ENCODE measurements at regions not wholly inside any gene's neighbourhood (a gene's known extent, or its start where the extent isn't known, plus 50 kb on each side); places are given as distances from the start of the nearest gene placed in this dataset.
"Not testable (repeated sequence)": the region's sequence is repeated elsewhere in the genome, so short reads cannot be mapped to it uniquely, and the experiment has no call there.

DNA sequence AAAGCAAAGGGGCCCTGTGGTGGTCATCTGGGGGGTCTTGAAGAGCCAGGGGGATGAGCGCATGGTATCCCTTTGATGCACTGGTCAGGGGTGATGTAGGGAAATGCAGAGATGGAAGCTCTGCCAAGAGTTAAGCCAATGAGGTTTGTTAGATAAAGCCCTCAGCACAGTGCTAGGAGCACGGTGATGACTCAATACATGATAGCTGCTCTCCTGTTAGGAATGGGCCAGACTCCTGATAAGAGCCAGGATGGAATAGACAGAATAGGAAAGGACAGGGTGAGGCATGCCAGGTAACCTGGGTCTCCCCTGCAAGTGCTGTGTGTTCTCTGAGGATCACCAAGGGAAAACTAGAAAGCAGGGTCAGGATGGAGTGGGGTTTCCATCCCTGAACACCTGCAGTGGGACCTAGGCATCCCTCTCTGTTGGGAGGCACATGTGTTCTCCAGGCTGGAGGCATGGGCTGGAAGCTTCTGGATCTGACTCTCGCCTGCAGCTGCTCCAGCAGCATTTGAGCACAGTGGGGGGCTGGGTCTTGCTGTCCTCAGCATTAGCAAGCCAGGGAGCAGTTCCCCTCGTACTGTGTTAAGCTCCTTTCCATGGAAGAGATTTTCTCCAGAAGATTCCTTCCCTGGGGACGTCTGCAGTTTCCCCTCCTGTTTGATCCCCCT, 71.8 kb upstream of the TIAM2 start:
- no peak for DNase-seq

DNA sequence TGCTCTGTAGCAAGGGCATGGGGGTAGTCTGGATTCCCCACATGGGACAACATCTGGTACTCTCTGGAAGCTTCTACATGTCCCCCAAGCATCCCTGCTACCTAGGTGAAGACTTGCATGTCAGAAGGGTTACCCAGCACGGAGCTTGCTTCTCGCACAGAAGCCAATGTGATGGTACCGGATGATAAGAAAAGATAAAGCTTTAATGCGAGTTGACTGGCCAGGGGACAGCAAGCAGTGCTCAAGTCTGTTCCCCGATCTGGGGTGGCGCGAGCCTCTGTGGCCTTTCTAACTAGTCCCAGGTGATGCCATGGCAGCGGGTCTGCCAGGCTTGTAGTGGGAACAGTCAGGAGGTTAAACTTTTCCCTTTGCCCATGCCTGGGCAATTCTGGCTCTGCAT, 70.0 kb upstream of the TIAM2 start:
- no peak for DNase-seq

DNA sequence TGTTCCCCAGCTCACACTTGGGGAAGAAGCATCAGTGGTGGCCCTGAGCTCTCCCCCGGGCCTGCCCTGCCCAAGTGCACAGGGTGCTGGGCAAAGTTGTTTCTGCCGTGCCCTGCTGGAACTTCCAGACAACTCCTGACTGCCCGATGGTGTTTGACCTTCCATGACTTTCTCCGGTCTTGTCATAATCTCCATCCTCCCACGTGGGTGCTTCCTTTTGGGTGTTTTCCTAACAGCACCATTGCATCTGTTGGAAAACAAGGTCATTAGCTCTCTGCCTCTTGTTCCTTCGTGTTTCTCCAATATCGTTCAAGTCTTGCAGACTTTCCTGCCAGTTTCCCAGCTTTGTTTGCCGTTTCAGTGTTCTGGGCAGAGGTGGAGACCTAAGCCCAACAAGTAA, 68.7 kb upstream of the TIAM2 start:
- DNase-seq, result no peak

DNA sequence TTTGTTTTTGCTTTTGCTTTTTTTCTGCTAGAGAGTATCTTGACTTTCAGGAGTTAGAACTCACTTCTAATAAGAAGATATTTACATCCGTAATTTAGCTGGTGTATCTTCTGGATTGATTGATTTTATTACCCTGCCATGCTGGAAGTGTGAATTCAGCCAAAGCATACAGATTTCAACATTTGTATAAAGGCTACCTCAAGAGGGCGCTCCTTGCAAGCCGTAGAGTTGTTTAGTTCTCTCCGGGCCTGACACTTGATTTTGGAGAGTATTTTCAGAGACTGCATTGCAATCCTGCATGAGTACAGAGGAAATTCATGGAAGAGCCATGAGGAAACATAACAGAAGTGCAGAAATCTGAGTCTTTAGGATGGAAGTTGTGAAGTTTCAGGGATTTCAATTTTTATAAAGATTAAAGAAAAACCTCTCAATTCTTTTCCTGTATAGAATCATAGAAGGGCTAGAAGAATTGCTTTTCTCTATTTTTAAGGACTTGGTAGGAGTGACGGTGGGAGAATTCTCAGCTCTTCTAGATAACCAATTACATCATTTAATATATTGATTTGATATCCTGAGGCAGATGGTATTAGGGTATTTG, 66.7 kb upstream of the TIAM2 start:
- peak in 3 of 6 experiments; percentile 9 to 50 (median 25) for DNase-seq

DNA sequence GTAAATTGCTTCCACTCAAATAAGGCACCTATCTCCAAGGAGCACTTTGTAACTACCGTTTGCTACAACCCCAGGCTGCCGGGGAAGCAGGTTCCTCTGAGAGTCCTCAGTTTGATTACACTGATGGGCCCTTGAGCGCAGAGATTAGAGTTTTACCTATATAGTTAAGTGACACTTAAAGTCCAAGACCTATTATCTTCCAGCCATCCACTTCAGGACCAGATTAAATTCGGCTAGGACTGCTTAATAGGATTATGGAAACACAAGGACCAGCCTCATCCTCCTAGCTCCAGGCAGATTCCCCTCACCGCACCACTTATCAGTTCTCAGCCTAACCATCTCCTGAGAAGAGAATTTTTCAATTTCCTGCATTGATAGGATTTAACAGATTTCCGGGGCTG, 64.7 kb upstream of the TIAM2 start:
- no peak for DNase-seq

DNA sequence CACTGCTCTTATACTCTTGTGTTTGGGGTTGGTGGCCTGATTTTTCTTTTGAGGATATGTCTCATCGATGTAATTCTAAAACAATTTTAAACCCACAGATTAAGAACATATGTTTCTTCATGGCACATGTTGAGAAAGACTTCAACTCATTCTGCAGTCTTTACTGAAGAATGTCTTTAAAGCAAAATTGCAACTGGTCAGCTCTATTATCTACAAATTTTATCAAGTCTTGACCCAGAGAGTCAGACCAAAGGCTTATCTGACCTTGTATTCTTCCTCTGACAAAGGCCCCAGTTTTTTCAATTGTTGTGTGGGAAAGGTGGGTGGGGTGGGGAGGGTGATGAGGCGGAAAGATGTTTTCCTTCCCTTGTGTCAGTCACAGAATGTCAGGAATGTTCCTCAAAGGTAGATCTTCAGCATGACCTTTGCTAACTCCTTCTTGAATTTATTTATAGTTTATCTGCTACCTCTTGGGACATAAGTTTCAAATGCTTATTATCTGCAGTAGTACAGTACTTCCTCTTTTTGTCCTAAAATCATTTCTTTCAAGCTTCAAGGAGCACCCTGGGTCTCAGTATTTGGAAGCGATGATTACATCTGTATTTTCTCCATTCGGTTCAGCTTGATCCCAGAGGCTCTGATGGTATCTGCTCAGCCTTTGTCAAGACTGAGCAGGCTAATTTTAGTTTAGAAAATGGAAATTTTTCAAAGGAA, 63.2 kb upstream of the TIAM2 start:
- no peak for DNase-seq

DNA sequence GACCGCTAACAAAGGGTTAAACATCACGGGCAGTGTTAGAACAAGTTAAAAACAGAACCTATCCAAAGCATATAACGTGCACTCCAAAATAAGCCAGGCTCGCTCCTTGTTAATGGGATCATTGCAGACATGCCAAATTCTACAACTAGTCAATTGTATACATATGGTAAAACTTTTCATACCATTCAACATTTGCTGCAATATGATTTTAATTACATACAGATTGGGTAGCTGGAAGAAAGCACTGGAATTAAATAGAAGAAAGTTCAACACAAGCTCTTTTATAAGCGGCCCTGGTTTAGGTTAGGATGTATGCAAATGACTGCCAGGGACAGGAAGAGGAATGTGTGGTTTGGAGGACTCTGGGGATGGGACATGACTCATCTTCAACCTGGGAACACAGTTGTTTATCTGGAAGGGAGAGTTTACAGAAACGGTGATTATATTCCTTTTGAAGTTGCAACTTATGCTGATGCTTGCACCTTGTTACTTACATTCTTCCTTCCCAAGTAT, 62.5 kb upstream of the TIAM2 start:
- DNase-seq, result no peak

DNA sequence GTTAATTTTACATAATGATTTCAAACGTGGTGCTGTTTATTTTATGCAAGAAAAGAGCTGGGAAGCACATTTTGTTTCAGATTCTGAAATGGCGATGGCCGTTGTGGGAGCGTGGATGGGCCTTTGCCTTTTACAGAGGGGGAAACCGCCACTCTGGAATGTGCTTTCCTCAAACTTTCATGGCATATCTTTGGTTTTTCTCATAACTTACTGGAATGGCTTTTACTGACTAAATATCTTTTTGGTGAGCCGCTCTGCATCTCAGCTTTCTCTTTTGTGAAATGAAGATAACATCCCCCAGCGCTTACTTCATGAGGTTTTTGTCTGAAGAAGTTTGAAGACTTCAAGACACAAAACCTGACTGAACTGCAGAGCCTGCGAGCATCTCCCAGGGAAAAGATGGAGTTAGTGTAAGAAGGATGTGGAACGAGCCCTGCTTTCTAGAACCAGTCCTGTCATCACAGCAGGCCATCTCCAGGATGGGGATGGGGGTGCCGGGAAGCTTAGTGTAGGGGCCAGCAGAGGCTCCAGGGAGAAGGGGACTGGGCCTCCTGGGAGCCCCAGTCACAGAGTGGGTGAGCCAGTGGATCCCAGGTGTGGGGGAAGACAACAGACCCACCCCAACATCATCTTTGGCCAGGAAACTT, 61.8 kb upstream of the TIAM2 start:
- DNase-seq, result no peak

DNA sequence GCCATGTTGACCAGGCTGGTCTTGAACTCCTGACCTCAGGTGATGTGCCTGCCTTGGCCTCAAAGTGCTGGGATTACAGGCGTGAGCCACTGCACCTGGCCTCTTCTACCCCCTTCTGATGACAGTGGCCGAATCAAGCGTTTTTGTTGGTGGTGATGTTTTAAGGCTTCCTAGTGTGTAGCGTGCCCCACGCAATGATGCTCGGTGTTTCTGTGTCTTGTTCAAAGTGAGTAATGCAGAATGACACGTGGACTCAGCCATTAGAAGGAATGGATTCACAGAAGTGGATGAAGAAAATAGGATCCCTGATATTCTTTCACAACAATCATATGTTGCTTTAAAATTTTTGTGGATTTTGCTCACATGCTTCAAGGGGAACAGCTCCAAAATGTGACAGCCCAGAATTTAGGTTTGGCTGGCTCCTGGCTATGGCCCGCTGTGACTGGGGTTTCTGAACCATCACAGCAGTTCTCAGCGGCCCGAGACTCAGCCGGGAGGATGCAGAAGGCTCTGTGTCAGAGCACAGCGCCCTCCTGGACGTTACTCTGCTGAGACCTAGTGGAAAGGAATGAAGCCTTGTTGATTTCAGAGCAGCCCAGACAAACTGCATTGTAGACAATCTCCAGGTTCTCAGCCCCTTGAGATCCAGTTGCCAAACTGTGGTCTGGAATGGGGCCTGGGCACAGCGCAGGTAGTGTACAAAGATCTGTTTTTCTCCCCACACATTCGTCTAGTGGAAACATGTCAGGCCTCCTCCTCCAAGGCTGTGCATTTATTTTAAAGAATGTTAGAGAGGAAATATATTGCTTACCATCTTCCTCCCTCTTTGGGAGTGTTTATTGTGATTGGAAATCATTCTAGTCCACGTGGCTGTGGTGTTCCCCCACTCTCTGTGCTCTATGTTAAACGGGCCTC, 57.6 kb upstream of the TIAM2 start:
- DNase-seq, result no peak

DNA sequence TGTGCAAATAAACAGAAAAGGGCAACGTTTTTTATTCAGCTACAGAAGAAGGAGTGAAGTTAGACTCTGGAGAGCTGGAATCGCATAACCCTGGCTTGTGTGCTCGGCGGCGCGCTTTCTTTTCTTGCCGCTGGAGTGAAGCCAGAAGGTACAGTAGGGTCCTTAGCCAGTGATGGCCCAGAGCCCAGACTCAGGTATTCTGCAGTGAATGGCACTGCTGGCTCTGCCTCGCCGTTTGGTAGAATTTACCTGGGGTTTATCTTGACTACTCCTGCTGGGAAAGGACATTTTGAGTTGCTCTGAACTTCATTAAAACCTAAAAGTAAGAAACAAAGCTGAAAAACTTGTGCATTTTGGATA, 56.9 kb upstream of the TIAM2 start:
- DNase-seq, result no peak

DNA sequence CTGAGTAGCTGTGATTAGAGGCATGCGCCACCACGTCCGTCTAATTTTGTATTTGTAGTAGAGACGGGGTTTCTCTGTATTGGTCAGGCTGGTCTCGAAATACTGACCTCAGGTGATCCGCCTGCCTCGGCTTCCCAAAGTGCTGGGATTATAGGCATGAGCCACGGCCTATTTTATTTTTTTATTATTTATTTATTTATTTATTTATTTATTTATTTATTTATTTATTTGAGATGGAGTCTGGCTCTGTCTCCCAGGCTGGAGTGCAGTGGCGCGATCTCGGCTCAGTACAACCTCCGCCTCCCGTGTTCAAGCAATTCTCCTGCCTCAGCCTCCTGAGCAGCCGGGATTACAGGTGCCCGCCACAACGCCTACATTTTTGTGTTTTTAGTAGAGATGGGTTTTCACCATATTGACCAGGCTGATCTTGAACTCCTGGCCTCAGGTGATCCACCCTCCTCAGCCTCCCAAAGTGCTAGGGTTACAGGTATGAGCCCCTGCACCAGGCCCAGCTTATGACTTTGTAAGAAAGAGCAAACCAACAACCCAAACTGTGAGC, 56.3 kb upstream of the TIAM2 start:
- DNase-seq, result not testable (repeated sequence)

DNA sequence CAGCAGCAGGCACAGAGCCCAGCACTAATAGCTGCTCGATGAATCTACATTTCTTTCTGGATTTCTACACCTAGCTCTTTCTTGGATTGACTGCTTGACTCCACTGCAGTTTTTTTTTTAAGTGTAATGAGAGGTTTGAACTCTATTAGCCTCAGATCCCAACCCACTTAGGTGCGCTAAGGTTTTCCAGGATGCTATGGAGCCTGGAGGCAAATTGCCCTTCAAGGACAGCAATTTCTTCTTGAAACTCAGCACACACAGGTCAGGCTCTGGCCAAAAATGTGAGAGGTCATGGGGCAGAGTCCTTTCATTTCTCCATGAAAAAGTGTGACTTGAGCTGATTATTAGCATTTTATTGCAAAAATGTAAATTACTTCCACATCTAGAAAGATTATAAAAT, 52.3 kb upstream of the TIAM2 start:
- no peak for DNase-seq

DNA sequence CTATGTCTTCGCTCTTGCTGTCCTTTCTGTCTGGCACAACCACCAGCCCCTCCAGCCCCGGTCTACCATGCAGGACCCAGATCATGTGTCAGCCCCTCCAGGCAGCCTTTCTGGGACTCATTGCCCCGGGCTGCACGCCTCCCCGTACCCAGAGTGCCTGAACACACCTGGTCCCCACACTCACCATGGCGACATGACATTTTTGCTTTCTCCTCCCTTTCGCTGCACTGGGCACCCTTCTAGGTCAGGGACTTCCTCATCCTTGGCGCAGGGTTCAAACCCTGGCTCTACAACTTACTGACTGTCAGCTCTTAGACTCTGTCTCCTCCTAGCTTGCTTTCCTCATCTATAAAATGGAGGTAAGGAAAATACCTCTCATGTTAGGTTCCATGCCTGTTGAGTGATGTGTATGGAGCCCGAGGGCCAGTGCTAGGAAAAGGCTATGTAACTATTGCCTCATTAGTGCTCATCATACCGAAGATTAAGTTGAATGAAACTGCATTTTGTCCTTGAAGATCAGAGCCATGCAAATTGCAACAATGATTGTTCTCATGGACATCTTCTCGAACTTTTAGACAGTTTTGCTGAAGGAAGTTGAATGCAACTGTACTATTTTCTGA, 49.7 kb upstream of the TIAM2 start:
- no peak for DNase-seq
